IMR-90 (cell line): ENCODE measurements at regions not wholly inside any gene's neighbourhood (a gene's known extent, or its start where the extent isn't known, plus 50 kb on each side); places are given as distances from the start of the nearest gene placed in this dataset.

ENCODE experiments used
- ATAC-seq: fragments of 200-7000 bp; cut with Tn5 transposase; 2 replicates; pipeline ENCODE4 v1.9.1; 2020; ENCODE audit warnings: low read depth, mild to moderate bottlenecking, moderate library complexity
- BruUV-seq: library from RNA; stranded (reverse); fragments of 400-500 nt; replicated peaks from 2 replicates; lab custom pipeline; 2021; lab: Mats Ljungman, UMichigan
- CTCF ChIA-PET: fragments of 300-600 bp; formaldehyde crosslinking; extraction: SDS; loops from one replicate; lab custom pipeline; 2021; ENCODE audit warnings: antibody characterized with exemption; lab: Yijun Ruan, JAX
- POLR2A ChIA-PET: fragments of 300-600 bp; sonication (Branson Sonifier 250); formaldehyde crosslinking; loops from one replicate; lab custom pipeline; 2022; ENCODE audit warnings: antibody characterized with exemption; ENCODE audit not compliant: unreplicated experiment; lab: Charles Lee
- DNase-seq: peaks from one replicate; pipeline ENCODE4 v3.0.0; 2013
- H2AFZ ChIP-seq: replicated peaks from 2 replicates; pipeline ENCODE3; 2013; ENCODE audit warnings: low read length, mild to moderate bottlenecking; ENCODE audit not compliant: poor library complexity
- H2AK5ac ChIP-seq: 2 replicates; pipeline ENCODE4 v1.6.1; 2013; ENCODE audit warnings: low read depth, low read length, inconsistent platforms
- H2AK9ac ChIP-seq: replicated peaks from 2 replicates; pipeline ENCODE3; 2013; ENCODE audit warnings: mild to moderate bottlenecking, low read depth, low read length, moderate library complexity; ENCODE audit not compliant: poor library complexity
- H2BK120ac ChIP-seq: 2 replicates; pipeline ENCODE4 v1.6.1; 2013; ENCODE audit warnings: low read depth, low read length, inconsistent platforms
- H2BK15ac ChIP-seq: 3 replicates; pipeline ENCODE4 v1.6.1; 2013; ENCODE audit warnings: low read depth, low read length, inconsistent platforms
- H2BK20ac ChIP-seq: 2 replicates; pipeline ENCODE4 v1.6.1; 2013; ENCODE audit warnings: low read depth, mild to moderate bottlenecking, inconsistent platforms, low read length, moderate library complexity
- H2BK5ac ChIP-seq: 2 replicates; pipeline ENCODE4 v1.6.1; 2013; ENCODE audit warnings: mild to moderate bottlenecking, low read depth, low read length, inconsistent platforms; ENCODE audit not compliant: poor library complexity, severe bottlenecking
- H3K14ac ChIP-seq: replicated peaks from 2 replicates; pipeline ENCODE4 v1.6.1; 2013; ENCODE audit warnings: low read depth, low read length, inconsistent platforms
- H3K18ac ChIP-seq: 2 replicates; pipeline ENCODE4 v1.6.1; 2013; ENCODE audit warnings: low read depth, low read length, control low read depth
- H3K23ac ChIP-seq: 2 replicates; pipeline ENCODE4 v1.6.1; 2013; ENCODE audit warnings: low read depth, low read length, inconsistent platforms
- H3K27ac ChIP-seq: 2 replicates; pipeline ENCODE4 v1.5.1; 2013; ENCODE audit warnings: mild to moderate bottlenecking, control low read depth, low read length; ENCODE audit not compliant: insufficient read depth
- H3K27me3 ChIP-seq: 2 replicates; pipeline ENCODE4 v1.6.1; 2013; ENCODE audit warnings: low read length; ENCODE audit not compliant: control insufficient read depth, insufficient read depth
- H3K36me3 ChIP-seq: 2 replicates; pipeline ENCODE4 v1.6.1; 2013; ENCODE audit warnings: low read length, mixed read lengths; ENCODE audit not compliant: control insufficient read depth, insufficient read depth
- H3K4ac ChIP-seq: 2 replicates; pipeline ENCODE4 v1.6.1; 2013; ENCODE audit warnings: low read depth, low read length, inconsistent platforms
- H3K4me1 ChIP-seq: 2 replicates; pipeline ENCODE4 v1.6.1; 2013; ENCODE audit warnings: low read length, mixed read lengths; ENCODE audit not compliant: control insufficient read depth, insufficient read depth
- H3K4me2 ChIP-seq: 2 replicates; pipeline ENCODE4 v1.6.1; 2013; ENCODE audit warnings: low read depth, mild to moderate bottlenecking, control low read depth, low read length, moderate library complexity
- H3K4me3 ChIP-seq: 2 replicates; pipeline ENCODE4 v1.5.1; 2013; ENCODE audit warnings: low read depth, mild to moderate bottlenecking, control low read depth, low read length, moderate library complexity; ENCODE audit not compliant: insufficient read depth
- H3K56ac ChIP-seq: 2 replicates; pipeline ENCODE4 v1.6.1; 2013; ENCODE audit warnings: low read length, inconsistent platforms; ENCODE audit not compliant: insufficient read depth; ENCODE audit errors: extremely low read depth
- H3K79me1 ChIP-seq, 2 experiments: 2 replicates each; pipeline ENCODE4 v1.6.1; 2013; ENCODE audit warnings: low read length in 2 of 2, inconsistent platforms in 1 of 2, low read depth in 1 of 2
- H3K9ac ChIP-seq: 2 replicates; pipeline ENCODE4 v1.6.1; 2013; ENCODE audit warnings: low read depth, low read length, control low read depth
- H3K9me1 ChIP-seq: 2 replicates; pipeline ENCODE4 v1.6.1; 2013; ENCODE audit warnings: low read length, inconsistent platforms; ENCODE audit not compliant: insufficient read depth
- H3K9me3 ChIP-seq: 2 replicates; pipeline ENCODE4 v1.6.1; 2013; ENCODE audit warnings: low read length; ENCODE audit not compliant: control insufficient read depth, insufficient read depth
- H4K20me1 ChIP-seq: 2 replicates; pipeline ENCODE4 v1.6.1; 2013; ENCODE audit warnings: low read length, inconsistent platforms; ENCODE audit not compliant: insufficient read depth
- H4K5ac ChIP-seq: 2 replicates; pipeline ENCODE4 v1.6.1; 2013; ENCODE audit warnings: mild to moderate bottlenecking, low read depth, low read length, control low read depth
- H4K8ac ChIP-seq, 2 experiments: 2 replicates each; pipeline ENCODE4 v1.6.1; 2013; ENCODE audit warnings: low read depth in 2 of 2, low read length in 2 of 2, control low read depth in 1 of 2, inconsistent platforms in 1 of 2
- H4K91ac ChIP-seq: 2 replicates; pipeline ENCODE4 v1.6.1; 2013; ENCODE audit warnings: low read depth, low read length, inconsistent platforms; ENCODE audit not compliant: insufficient read depth
- CEBPB ChIP-seq: IDR thresholded peaks from 2 replicates; pipeline ENCODE4 v1.6.1; 2012; ENCODE audit warnings: low read depth, low read length, improper control_type of control experiment
- CHD1 ChIP-seq: IDR thresholded peaks from 2 replicates; pipeline ENCODE4 v1.6.1; 2012; ENCODE audit warnings: low read depth, low read length, improper control_type of control experiment
- CTCF ChIP-seq: conservative IDR thresholded peaks from 2 replicates; pipeline ENCODE4 v1.5.1; 2012; ENCODE audit warnings: mild to moderate bottlenecking, low read depth, low read length, improper control_type of control experiment
- ELK1 ChIP-seq: fragments of 150-350 bp; IDR thresholded peaks from 2 replicates; pipeline ENCODE4 v1.6.1; 2016; ENCODE audit warnings: low read depth, mild to moderate bottlenecking, low read length, moderate library complexity, borderline replicate concordance
- MAFK ChIP-seq: IDR thresholded peaks from 2 replicates; pipeline ENCODE4 v1.6.1; 2012; ENCODE audit warnings: low read depth, low read length, improper control_type of control experiment
- MAZ ChIP-seq: IDR thresholded peaks from 2 replicates; pipeline ENCODE4 v1.6.1; 2012; ENCODE audit warnings: low read depth, mild to moderate bottlenecking, low read length, improper control_type of control experiment, moderate library complexity, borderline replicate concordance
- MXI1 ChIP-seq: IDR thresholded peaks from 2 replicates; pipeline ENCODE4 v1.6.1; 2012; ENCODE audit warnings: low read depth, mild to moderate bottlenecking, low read length, moderate library complexity, borderline replicate concordance
- POLR2A ChIP-seq: IDR thresholded peaks from 2 replicates; pipeline ENCODE4 v1.6.1; 2012; ENCODE audit warnings: mild to moderate bottlenecking, low read depth, low read length
- RAD21 ChIP-seq: IDR thresholded peaks from 2 replicates; pipeline ENCODE4 v1.6.1; 2012; ENCODE audit warnings: low read length, improper control_type of control experiment
- RCOR1 ChIP-seq: IDR thresholded peaks from 2 replicates; pipeline ENCODE4 v1.6.1; 2012; ENCODE audit warnings: mild to moderate bottlenecking, low read length, improper control_type of control experiment; ENCODE audit not compliant: insufficient replicate concordance
- RFX5 ChIP-seq: IDR thresholded peaks from 2 replicates; pipeline ENCODE4 v1.8.0; 2012; ENCODE audit warnings: low read depth, mild to moderate bottlenecking, low read length, moderate library complexity
- SMC3 ChIP-seq: fragments of 150-350 bp; IDR thresholded peaks from 2 replicates; pipeline ENCODE4 v1.6.1; 2016; ENCODE audit warnings: low read depth, mild to moderate bottlenecking, antibody characterized with exemption, low read length, moderate library complexity
- WGBS, 2 experiments: methylation state at CpG; one replicate each; pipeline versions ENCODE4 v1.1.5 to v1.1.7; 2013; ENCODE audit warnings: missing lambda C conversion rate in 2 of 2; ENCODE audit not compliant: insufficient read length in 1 of 2; ENCODE audit errors: extremely low coverage in 2 of 2; 5-methylcytosine and 5-hydroxymethylcytosine counted together
- dilution Hi-C: fragments of 300-500 bp; cut with HindIII; formaldehyde crosslinking; loops from one replicate; pipeline ENCODE4 v1.14.3; 2018; ENCODE audit warnings: low sequenced_read_pairs; ENCODE audit not compliant: unreplicated experiment
- in situ Hi-C: fragments of 300-500 bp; cut with MboI; formaldehyde crosslinking; loops from 3 replicates; pipeline ENCODE4 v1.14.3; 2019; ENCODE audit warnings: low sequenced_read_pairs, inconsistent platforms, mixed read lengths
- intact Hi-C: fragments of 100-400 bp; cut with micrococcal nuclease; formaldehyde crosslinking; loops from 2 replicates; pipeline ENCODE4 v1.10.0; 2022
- TF ChIP-seq, protein P1 (sequence below): fragments of 150-350 bp; IDR thresholded peaks from 2 replicates; pipeline ENCODE4 v1.6.1; 2017; ENCODE audit warnings: mild to moderate bottlenecking, antibody characterized with exemption, low read length, low read depth

DNA sequence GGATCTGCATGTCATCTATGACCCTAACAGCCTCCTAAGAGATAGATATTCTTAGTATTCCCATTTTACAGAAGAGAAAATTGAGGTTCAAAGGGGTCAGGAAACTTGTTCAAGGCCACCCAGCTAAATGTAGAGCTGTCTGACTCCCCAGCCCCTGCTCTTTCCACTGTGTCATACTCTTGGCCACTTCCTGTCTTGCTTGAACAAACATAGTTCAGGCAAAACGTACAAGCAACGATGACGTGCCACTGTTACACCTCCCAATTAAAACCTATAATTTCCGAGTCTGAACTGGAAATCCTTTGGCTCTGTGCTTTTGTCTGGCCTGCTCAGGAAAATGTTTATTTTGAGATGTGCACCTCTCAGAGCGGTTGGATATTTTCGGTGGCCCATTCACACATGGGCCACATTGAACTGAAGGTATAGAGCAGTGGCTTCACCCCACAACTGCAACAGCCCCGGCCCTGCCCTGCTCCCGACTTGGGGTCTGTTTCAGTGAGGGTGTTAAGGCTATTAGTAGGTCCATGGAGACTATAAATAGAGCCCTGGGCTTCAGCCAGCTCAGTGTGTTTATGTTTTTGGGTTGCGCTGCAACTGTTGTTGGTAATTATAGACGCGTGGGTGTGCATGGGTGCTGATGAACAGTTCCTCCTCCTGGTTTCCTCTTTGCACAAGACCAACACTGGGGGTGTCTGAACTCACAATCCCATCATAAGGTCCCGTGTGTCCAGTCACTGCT is 172.3 kb upstream of the ADO start:
- no peaks in the 10 kb centered on the region for H4K20me1 ChIP-seq
- H3K9me1 ChIP-seq = no peaks in the 10 kb centered on the region; the same call in 1 of the 2 replicates
- POLR2A ChIA-PET = no interaction called here
- H3K4me2 ChIP-seq = no peak overlapping the region
- no peak overlapping the region for H3K27ac ChIP-seq
- H4K5ac ChIP-seq = no peak overlapping the region
- H2AK5ac ChIP-seq = no peak overlapping the region
- BruUV-seq = no TSS peak
- no peak overlapping the region for H3K56ac ChIP-seq
- ATAC-seq (no peak), DNase-seq (no peak)
- H2AK9ac ChIP-seq = no peak overlapping the region
- H2BK15ac ChIP-seq = no peak overlapping the region
- H3K9ac ChIP-seq = no peak overlapping the region
- in situ Hi-C loops (no loop called here), dilution Hi-C loops (no loop called here), intact Hi-C loops (no loop called here)
- no peaks in the 10 kb centered on the region for H3K4me1 ChIP-seq
- no peak overlapping the region for H3K23ac ChIP-seq
- CTCF ChIA-PET = no interaction called here
- no peak overlapping the region for H3K4ac ChIP-seq
- no peaks in the 10 kb centered on the region for H3K79me1 ChIP-seq
- H3K27me3 ChIP-seq = no peaks in the 10 kb centered on the region
- TF ChIP-seq, protein P1, sequence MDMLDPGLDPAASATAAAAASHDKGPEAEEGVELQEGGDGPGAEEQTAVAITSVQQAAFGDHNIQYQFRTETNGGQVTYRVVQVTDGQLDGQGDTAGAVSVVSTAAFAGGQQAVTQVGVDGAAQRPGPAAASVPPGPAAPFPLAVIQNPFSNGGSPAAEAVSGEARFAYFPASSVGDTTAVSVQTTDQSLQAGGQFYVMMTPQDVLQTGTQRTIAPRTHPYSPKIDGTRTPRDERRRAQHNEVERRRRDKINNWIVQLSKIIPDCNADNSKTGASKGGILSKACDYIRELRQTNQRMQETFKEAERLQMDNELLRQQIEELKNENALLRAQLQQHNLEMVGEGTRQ = no peak
- TF ChIP-seq POLR2A (no peak), RFX5 (no peak), MAFK (no peak), ELK1 (no peak), RAD21 (no peak), MXI1 (no peak), CHD1 (no peak), MAZ (no peak), CEBPB (no peak), CTCF (no peak), SMC3 (no peak), RCOR1 (no peak)
- no peak overlapping the region for H4K91ac ChIP-seq
- no peak overlapping the region for H3K4me3 ChIP-seq
- H3K18ac ChIP-seq = no peak overlapping the region
- no peaks in the 10 kb centered on the region for H3K9me3 ChIP-seq
- no peak overlapping the region for H2AFZ ChIP-seq
- WGBS, 2 experiments = no CpG with 5 or more reads among the region's 12 CpGs
- H2BK5ac ChIP-seq = no peak overlapping the region
- no peak overlapping the region for H3K14ac ChIP-seq
- H4K8ac ChIP-seq = no peak overlapping the region
- no peak overlapping the region for H2BK120ac ChIP-seq
- no peaks in the 10 kb centered on the region for H3K36me3 ChIP-seq
- no peak overlapping the region for H2BK20ac ChIP-seq
